LNCaP clone FGC (cell line): ENCODE measurements at regions not wholly inside any gene's neighbourhood (a gene's known extent, or its start where the extent isn't known, plus 50 kb on each side); places are given as distances from the start of the nearest gene placed in this dataset.

Experiments
- DNase-seq: peaks from one replicate; pipeline ENCODE4 v3.0.0-alpha.2; 2011; ENCODE audit warnings: low read depth
- H3K4me3 ChIP-seq: 2 replicates; pipeline ENCODE4 v1.5.1; 2011; ENCODE audit warnings: mild to moderate bottlenecking, low read depth, low read length, control low read depth
- TF ChIP-seq, protein P1 (sequence below): IDR thresholded peaks from 2 replicates; pipeline ENCODE4 v1.5.1; 2012; ENCODE audit warnings: mild to moderate bottlenecking; ENCODE audit not compliant: control insufficient read depth, insufficient read depth; ENCODE audit errors: extremely low read depth

DNA sequence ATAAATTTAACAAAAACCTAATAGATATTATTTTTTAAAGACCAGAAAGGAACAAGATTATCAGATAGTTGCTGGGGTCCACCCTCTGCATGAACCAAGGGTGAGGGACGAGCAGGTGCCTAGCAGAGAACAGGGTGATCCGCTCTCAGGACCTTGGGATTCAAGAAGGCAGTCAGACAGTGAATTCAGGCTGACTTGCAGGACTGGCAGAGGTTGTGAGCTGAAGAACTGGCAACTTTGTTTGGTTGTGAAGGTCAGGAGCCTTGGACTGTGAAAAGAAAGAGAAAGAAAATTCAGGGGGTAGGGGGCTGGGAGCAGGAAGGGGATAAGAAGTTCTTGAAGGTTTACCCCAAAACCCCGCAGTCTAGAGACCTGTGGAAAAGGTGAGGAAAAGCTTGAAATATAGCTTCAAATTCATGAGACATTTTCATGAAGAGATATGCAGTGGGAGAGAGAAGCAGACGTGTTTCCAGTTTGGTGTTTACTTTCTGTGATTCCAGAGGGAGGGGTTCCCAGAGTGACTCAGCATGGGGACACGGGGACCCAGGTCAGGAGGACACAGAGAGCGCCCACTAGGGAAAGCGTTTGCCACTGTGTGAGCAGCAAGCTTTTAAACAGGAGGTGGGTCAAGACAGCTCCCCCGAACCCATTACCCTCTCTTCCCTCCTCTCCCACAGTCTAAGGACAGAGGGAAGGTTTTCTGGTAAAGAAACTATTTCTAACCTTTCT is 217.2 kb upstream of the UMPS start:
- TF ChIP-seq, protein P1, sequence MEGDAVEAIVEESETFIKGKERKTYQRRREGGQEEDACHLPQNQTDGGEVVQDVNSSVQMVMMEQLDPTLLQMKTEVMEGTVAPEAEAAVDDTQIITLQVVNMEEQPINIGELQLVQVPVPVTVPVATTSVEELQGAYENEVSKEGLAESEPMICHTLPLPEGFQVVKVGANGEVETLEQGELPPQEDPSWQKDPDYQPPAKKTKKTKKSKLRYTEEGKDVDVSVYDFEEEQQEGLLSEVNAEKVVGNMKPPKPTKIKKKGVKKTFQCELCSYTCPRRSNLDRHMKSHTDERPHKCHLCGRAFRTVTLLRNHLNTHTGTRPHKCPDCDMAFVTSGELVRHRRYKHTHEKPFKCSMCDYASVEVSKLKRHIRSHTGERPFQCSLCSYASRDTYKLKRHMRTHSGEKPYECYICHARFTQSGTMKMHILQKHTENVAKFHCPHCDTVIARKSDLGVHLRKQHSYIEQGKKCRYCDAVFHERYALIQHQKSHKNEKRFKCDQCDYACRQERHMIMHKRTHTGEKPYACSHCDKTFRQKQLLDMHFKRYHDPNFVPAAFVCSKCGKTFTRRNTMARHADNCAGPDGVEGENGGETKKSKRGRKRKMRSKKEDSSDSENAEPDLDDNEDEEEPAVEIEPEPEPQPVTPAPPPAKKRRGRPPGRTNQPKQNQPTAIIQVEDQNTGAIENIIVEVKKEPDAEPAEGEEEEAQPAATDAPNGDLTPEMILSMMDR, result no peak
- H3K4me3 ChIP-seq, result no peak overlapping the region
- DNase-seq, result no peak

GRCh38 chr3:124513610-124513997 is 216.6 kb upstream of the UMPS start:
- no peak overlapping the region for H3K4me3 ChIP-seq
- TF ChIP-seq, protein P1, result no peak
- no peak for DNase-seq

DNA sequence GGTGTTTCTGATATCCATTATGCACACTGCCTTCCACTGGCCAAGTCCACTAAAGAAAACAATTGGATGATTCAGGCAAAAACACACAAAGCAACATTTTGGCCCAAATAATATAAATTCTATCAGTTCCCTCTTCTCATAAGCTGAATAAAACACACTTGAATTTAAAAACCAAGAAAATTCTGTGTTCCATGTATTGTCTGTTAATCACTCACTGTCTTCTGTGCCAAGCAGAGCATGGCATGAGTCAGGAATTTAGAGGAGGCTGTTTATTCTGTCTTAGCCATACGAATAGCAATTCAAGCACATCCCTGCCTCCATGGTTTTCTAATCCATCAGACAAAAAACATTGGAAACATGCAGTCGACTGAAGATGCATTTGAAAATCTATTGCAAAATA is 215.6 kb upstream of the UMPS start:
- H3K4me3 ChIP-seq, result no peak overlapping the region
- no peak for DNase-seq
- TF ChIP-seq, protein P1, result no peak

DNA sequence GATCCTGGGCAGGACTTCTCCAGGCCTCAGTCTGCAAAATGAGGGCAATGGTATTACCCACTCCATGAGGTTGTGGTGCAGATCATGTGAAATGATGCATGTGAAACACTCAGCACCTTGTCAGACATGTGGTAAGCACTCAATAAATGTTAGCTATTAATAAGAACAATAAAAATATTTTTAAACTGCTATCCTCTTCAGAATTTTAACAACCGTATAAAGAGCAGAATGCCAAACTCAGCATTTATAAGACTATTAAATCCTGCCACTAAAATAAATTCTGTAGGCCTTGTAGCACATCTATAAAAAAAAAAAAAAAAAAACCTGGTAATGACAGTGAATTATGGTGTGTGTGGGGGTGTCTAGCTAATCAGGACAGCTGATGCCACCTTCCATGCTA is 213.9 kb upstream of the UMPS start:
- TF ChIP-seq, protein P1, result no peak
- DNase-seq, result peak; percentile 73
- no peak overlapping the region for H3K4me3 ChIP-seq

GRCh38 chr3:124517306-124517705 is 212.9 kb upstream of the UMPS start:
- TF ChIP-seq, protein P1, result no peak
- H3K4me3 ChIP-seq, result no peak overlapping the region
- no peak for DNase-seq

- DNase-seq, result no peak
- no peak overlapping the region for H3K4me3 ChIP-seq
- TF ChIP-seq, protein P1, result no peak
These were observed 211.9 kb upstream of the UMPS start for GRCh38 chr3:124518350-124518749.
